GM12891 (cell line): ENCODE measurements at regions not wholly inside any gene's neighbourhood (a gene's known extent, or its start where the extent isn't known, plus 50 kb on each side); places are given as distances from the start of the nearest gene placed in this dataset.

Experiments
- POLR2A ChIP-seq: IDR thresholded peaks from 2 replicates; pipeline ENCODE4 v1.6.1; 2011; ENCODE audit warnings: low read depth, low read length, control low read depth
- POLR2AphosphoS5 ChIP-seq: IDR thresholded peaks from 2 replicates; pipeline ENCODE4 v1.6.1; 2011; ENCODE audit warnings: low read depth, low read length, control low read depth
- POU2F2 ChIP-seq: IDR thresholded peaks from 2 replicates; pipeline ENCODE4 v1.6.1; 2011; ENCODE audit warnings: low read depth, mild to moderate bottlenecking, control low read depth, low read length, moderate library complexity
- SPI1 ChIP-seq: IDR thresholded peaks from 2 replicates; pipeline ENCODE4 v1.6.1; 2011; ENCODE audit warnings: low read depth, low read length, control low read depth
- TAF1 ChIP-seq: IDR thresholded peaks from 2 replicates; pipeline ENCODE4 v1.6.1; 2011; ENCODE audit warnings: low read depth, low read length, control low read depth

DNA sequence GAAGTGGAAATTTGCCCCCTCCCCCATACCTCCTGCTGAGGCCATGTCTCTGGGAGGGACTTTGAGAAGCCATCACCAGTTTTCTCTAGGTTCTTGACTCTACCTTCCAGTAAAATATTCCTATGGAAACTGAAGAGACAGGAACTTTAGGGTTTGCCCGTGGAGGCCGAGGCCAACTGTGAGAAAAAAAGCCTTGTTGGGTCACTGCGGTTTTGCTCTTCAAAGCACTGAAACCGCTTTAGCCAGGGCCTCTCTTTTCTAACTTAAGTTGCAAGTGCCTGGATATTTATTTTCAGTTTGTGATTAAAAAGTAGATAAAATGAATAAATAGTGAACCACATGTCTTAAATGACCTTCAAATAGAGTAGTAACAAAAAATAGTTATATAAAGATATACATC lies 159.7 kb upstream of the TSC22D1 start:
- TF ChIP-seq POLR2AphosphoS5, result no peak
- no peak for TF ChIP-seq POLR2A
- no peak for TF ChIP-seq TAF1
- TF ChIP-seq POU2F2, result no peak
- no peak for TF ChIP-seq SPI1
